Gastrocnemius medialis (tissue), 4 donors: ENCODE measurements at regions not wholly inside any gene's neighbourhood (a gene's known extent, or its start where the extent isn't known, plus 50 kb on each side); places are given as distances from the start of the nearest gene placed in this dataset.

ENCODE experiments used
- POLR2A ChIP-seq, 2 donors: fragments of 450-650 bp; IDR thresholded peaks; one replicate each; pipeline ENCODE4 v1.6.1; 2017; ENCODE audit warnings: antibody characterized with exemption in 2 of 2, mild to moderate bottlenecking in 2 of 2, moderate library complexity in 2 of 2
- TF ChIP-seq, protein P1 (sequence below), 5 experiments: fragments of 450-650 bp in 3 of 5; fragments of 200-600 bp in 2 of 5; sonication (generic) in 2 of 5; IDR thresholded peaks in 4 of 5; conservative IDR thresholded peaks in 1 of 5; 1 replicate in 4 of 5; 2 replicates in 1 of 5; pipeline ENCODE4 v1.5.1; 2016 to 2019; ENCODE audit warnings: antibody characterized with exemption in 5 of 5, mild to moderate bottlenecking in 3 of 5, moderate library complexity in 3 of 5

DNA sequence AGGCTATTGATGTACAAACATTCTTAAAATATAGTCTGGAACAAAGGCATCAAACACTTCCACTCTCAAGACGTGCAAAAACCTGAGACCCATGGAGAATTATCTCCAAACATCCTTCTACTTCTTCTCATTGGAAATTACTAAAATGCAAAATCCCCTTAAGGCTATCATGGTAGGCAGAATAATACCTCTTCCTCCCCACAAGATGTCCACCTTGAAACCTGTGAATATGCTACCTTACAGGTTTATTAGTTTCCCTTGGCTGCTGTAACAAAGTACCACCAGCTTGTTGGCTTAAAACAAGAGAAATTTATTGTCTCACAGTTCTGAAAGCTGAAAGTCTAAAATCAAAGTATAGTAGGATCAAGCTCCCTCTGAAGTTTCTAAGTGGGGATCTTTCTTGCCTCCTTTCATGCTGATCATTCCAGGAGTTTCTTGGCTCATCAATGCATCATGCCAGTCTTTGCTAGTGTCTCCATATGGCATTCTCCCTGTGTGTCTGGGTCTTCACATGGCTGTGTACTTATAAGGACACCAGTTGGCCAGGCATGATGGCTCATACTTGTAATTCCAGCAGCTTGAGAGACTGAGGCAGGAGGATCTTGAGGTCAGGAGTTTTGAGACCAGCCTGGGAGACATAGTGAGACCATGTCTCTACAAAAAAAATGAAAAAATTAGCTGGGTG lies 163.7 kb upstream of the NCK2 start:
- no peak for TF ChIP-seq POLR2A (IDR thresholded peaks at IDR 0.05)
- TF ChIP-seq, protein P1, sequence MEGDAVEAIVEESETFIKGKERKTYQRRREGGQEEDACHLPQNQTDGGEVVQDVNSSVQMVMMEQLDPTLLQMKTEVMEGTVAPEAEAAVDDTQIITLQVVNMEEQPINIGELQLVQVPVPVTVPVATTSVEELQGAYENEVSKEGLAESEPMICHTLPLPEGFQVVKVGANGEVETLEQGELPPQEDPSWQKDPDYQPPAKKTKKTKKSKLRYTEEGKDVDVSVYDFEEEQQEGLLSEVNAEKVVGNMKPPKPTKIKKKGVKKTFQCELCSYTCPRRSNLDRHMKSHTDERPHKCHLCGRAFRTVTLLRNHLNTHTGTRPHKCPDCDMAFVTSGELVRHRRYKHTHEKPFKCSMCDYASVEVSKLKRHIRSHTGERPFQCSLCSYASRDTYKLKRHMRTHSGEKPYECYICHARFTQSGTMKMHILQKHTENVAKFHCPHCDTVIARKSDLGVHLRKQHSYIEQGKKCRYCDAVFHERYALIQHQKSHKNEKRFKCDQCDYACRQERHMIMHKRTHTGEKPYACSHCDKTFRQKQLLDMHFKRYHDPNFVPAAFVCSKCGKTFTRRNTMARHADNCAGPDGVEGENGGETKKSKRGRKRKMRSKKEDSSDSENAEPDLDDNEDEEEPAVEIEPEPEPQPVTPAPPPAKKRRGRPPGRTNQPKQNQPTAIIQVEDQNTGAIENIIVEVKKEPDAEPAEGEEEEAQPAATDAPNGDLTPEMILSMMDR (IDR thresholded peaks at IDR 0.05 in 4 of 5, conservative IDR thresholded peaks at IDR 0.05 in 1 of 5): no peak
